ENCODE measurements at regions not wholly inside any gene's neighbourhood (a gene's known extent, or its start where the extent isn't known, plus 50 kb on each side); places are given as distances from the start of the nearest gene placed in this dataset.

DNA sequence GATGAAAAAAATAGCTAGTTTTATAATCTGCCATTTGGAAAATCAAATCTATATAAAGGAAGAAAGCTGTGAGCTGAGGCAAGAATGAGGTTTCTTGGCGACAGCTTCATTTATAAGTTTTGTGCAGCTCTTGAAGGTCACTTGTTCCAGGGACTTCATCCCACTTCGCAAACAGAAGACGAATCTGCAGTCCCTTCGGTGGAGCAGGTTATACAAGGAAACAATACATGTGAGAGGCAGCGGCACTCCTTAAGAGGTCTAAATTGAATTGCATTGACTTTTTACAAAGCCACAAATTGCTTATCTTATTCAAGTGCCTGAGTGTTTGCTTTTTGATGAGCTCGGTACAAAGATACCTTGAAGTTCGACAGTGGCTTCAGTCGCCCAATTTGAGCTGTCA, 72.2 kb downstream of the C1QL2 start:
- intact Hi-C loops (cut with micrococcal nuclease) = no loop called here
- no peak overlapping the region for H2AFZ ChIP-seq (ENCODE audit: low read depth, low read length, poor library complexity, severe bottlenecking)
- H3K4me1 ChIP-seq (ENCODE audit: control insufficient read depth in 1 of 2, insufficient read depth in 2 of 2, low read length in 2 of 2) = peaks cover 8 to 11% of the 10 kb centered on the region in 2 experiments; a peak in 3 of 4 replicates
- ATAC-seq (no peak), DNase-seq (ENCODE audit: low read depth, low spot score) (no peak)
- no TSS peak for BruUV-seq (replicated peaks)
- no peak for TF ChIP-seq ZFX (IDR thresholded peaks at IDR 0.05)
- TF ChIP-seq TCF7L2 (IDR thresholded peaks at IDR 0.05; ENCODE audit: borderline replicate concordance, extremely low read depth, insufficient read depth, insufficient read length) = no peak
- TF ChIP-seq, protein P1, sequence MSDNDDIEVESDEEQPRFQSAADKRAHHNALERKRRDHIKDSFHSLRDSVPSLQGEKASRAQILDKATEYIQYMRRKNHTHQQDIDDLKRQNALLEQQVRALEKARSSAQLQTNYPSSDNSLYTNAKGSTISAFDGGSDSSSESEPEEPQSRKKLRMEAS (IDR thresholded peaks at IDR 0.05) = no peak
- TF ChIP-seq ZNF274 (IDR thresholded peaks at IDR 0.05; ENCODE audit: low read depth, low read length) = no peak
- TF ChIP-seq SRF (IDR thresholded peaks at IDR 0.05; ENCODE audit: low read depth) = no peak
- no peak for TF ChIP-seq ZBTB33 (IDR thresholded peaks at IDR 0.05; ENCODE audit: extremely low read depth, insufficient replicate concordance, low read length)
- TF ChIP-seq SP1 (IDR thresholded peaks at IDR 0.05; ENCODE audit: low read depth) = no peak
- no peak for TF ChIP-seq ELF1 (IDR thresholded peaks at IDR 0.05; ENCODE audit: borderline replicate concordance, low read depth)
- no peak for TF ChIP-seq SIN3A (IDR thresholded peaks at IDR 0.05; ENCODE audit: low read depth)
- no peak for TF ChIP-seq POLR2AphosphoS5 (IDR thresholded peaks at IDR 0.05; ENCODE audit: low read depth, low read length)
- no peak for TF ChIP-seq EZH2phosphoT487 (IDR thresholded peaks at IDR 0.05; ENCODE audit: borderline replicate concordance)
- TF ChIP-seq CEBPB (IDR thresholded peaks at IDR 0.05; ENCODE audit: low read depth) = no peak
- no peak overlapping the region for H3K4me2 ChIP-seq (ENCODE audit: low read length)
- no peaks in the 10 kb centered on the region for H4K20me1 ChIP-seq (ENCODE audit: insufficient read depth)
- H3K9me3 ChIP-seq (ENCODE audit: control insufficient read depth in 1 of 2, insufficient read depth in 1 of 2, low read depth in 1 of 2, low read length in 2 of 2) = no peaks in the 10 kb centered on the region
- ChIA-PET RAD21 (ENCODE audit: low non-redundant PET in 1 of 2, low total read pairs in 2 of 2, uncharacterized antibody in 2 of 2, unreplicated experiment in 2 of 2) (no interaction called here), POLR2A (no interaction called here), CTCF (no interaction called here)
- H3K9me2 ChIP-seq (ENCODE audit: insufficient read depth) = no peaks in the 10 kb centered on the region
- H3K27ac ChIP-seq (ENCODE audit: low read depth, low read length) = no peak overlapping the region
- H3K36me3 ChIP-seq (ENCODE audit: control insufficient read depth in 1 of 2, insufficient read depth in 2 of 2, low read length in 2 of 2) = no peaks in the 10 kb centered on the region
- no peak overlapping the region for H3K4me3 ChIP-seq (replicated peaks in 1 of 2; ENCODE audit: low read depth in 1 of 2, low read length in 2 of 2)
- no peak overlapping the region for H3K9ac ChIP-seq (ENCODE audit: low read length)
- H3K79me2 ChIP-seq (ENCODE audit: insufficient read depth, low read length) = no peaks in the 10 kb centered on the region
- H3K27me3 ChIP-seq (ENCODE audit: insufficient read depth, low read length) = no peaks in the 10 kb centered on the region

Data from HCT116 (cell line).